HEK293 (cell line): ENCODE measurements at regions not wholly inside any gene's neighbourhood (a gene's known extent, or its start where the extent isn't known, plus 50 kb on each side); places are given as distances from the start of the nearest gene placed in this dataset.

Experiments used
- CTCF ChIA-PET: fragments of 350-600 bp; formaldehyde crosslinking; extraction: SDS; loops from one replicate; lab custom pipeline; 2021; ENCODE audit warnings: antibody characterized with exemption; lab: Yijun Ruan, JAX
- POLR2A ChIA-PET: fragments of 300-600 bp; formaldehyde crosslinking; extraction: SDS; loops from one replicate; lab custom pipeline; 2020; ENCODE audit warnings: antibody characterized with exemption, inconsistent platforms; lab: Yijun Ruan, JAX
- H3K27ac ChIP-seq: fragments of 200-500 bp; sonication (Bioruptor generic); 2 replicates; pipeline ENCODE4 v1.5.1; 2014; ENCODE audit warnings: low read depth, low read length, control low read depth, inconsistent platforms; ENCODE audit errors: extremely low read depth
- H3K36me3 ChIP-seq, 2 experiments: fragments of 200-500 bp in 1 of 2; sonication (Bioruptor generic) in 1 of 2; 1 replicate in 1 of 2; 2 replicates in 1 of 2; pipeline ENCODE4 v1.5.1; 2014 to 2017; ENCODE audit warnings: inconsistent platforms in 2 of 2, low read length in 2 of 2; ENCODE audit not compliant: control insufficient read depth in 2 of 2, insufficient read depth in 1 of 2
- H3K4me1 ChIP-seq: fragments of 200-500 bp; sonication (Bioruptor generic); 2 replicates; pipeline ENCODE4 v1.5.1; 2014; ENCODE audit warnings: mild to moderate bottlenecking, low read length, inconsistent platforms; ENCODE audit not compliant: control insufficient read depth, insufficient read depth
- H3K4me3 ChIP-seq: 2 replicates; pipeline ENCODE4 v1.5.1; 2011; ENCODE audit warnings: low read depth, mild to moderate bottlenecking, control low read depth, low read length, moderate library complexity
- H3K9me3 ChIP-seq: fragments of 200-500 bp; sonication (Bioruptor generic); 2 replicates; pipeline ENCODE4 v1.5.1; 2014; ENCODE audit warnings: low read depth, low read length, inconsistent platforms; ENCODE audit not compliant: control insufficient read depth, insufficient read depth
- GLI4 ChIP-seq: fragments of 450-650 bp; formaldehyde crosslinking; IDR thresholded peaks from 2 replicates; pipeline ENCODE4 v1.5.1; 2016; ENCODE audit warnings: missing biosample characterization, missing genetic modification characterization
- OVOL3 ChIP-seq: fragments of 450-650 bp; formaldehyde crosslinking; IDR thresholded peaks from 2 replicates; pipeline ENCODE4 v1.5.1; 2016; ENCODE audit warnings: missing biosample characterization, missing genetic modification characterization
- REPIN1 ChIP-seq: fragments of 450-650 bp; formaldehyde crosslinking; IDR thresholded peaks from 2 replicates; pipeline ENCODE4 v1.5.1; 2017; ENCODE audit warnings: missing biosample characterization, missing genetic modification characterization, low read depth
- SCRT1 ChIP-seq: fragments of 450-650 bp; formaldehyde crosslinking; IDR thresholded peaks from 2 replicates; pipeline ENCODE4 v1.5.1; 2016; ENCODE audit warnings: missing biosample characterization, missing genetic modification characterization, borderline replicate concordance
- SP3 ChIP-seq: fragments of 450-650 bp; formaldehyde crosslinking; IDR thresholded peaks from 2 replicates; pipeline ENCODE4 v1.5.1; 2016; ENCODE audit warnings: missing biosample characterization, missing genetic modification characterization
- YY1 ChIP-seq: fragments of 450-650 bp; formaldehyde crosslinking; IDR thresholded peaks from 2 replicates; pipeline ENCODE4 v1.5.1; 2018; ENCODE audit warnings: missing biosample characterization, missing genetic modification characterization
- YY2 ChIP-seq: fragments of 450-650 bp; formaldehyde crosslinking; IDR thresholded peaks from 2 replicates; pipeline ENCODE4 v1.5.1; 2016; ENCODE audit warnings: missing biosample characterization, missing genetic modification characterization
- ZBTB6 ChIP-seq: fragments of 450-650 bp; formaldehyde crosslinking; IDR thresholded peaks from 2 replicates; pipeline ENCODE4 v1.5.1; 2017; ENCODE audit warnings: missing biosample characterization, missing genetic modification characterization
- ZFP41 ChIP-seq: fragments of 450-650 bp; formaldehyde crosslinking; IDR thresholded peaks from 2 replicates; pipeline ENCODE4 v1.5.1; 2016; ENCODE audit warnings: missing biosample characterization, missing genetic modification characterization, borderline replicate concordance
- ZNF155 ChIP-seq: fragments of 450-650 bp; formaldehyde crosslinking; IDR thresholded peaks from 2 replicates; pipeline ENCODE4 v1.5.1; 2016; ENCODE audit warnings: missing biosample characterization, missing genetic modification characterization
- ZNF157 ChIP-seq: fragments of 450-650 bp; formaldehyde crosslinking; IDR thresholded peaks from 2 replicates; pipeline ENCODE4 v1.5.1; 2016; ENCODE audit warnings: missing biosample characterization, missing genetic modification characterization
- ZNF174 ChIP-seq: fragments of 450-650 bp; formaldehyde crosslinking; IDR thresholded peaks from 2 replicates; pipeline ENCODE4 v1.5.0; 2017; ENCODE audit warnings: missing biosample characterization, mild to moderate bottlenecking, missing genetic modification characterization
- ZNF302 ChIP-seq: fragments of 450-650 bp; formaldehyde crosslinking; IDR thresholded peaks from 2 replicates; pipeline ENCODE4 v1.5.1; 2016; ENCODE audit warnings: missing biosample characterization, missing genetic modification characterization, low read depth
- ZNF324 ChIP-seq: fragments of 450-650 bp; formaldehyde crosslinking; IDR thresholded peaks from 2 replicates; pipeline ENCODE4 v1.5.1; 2016; ENCODE audit warnings: missing biosample characterization, missing genetic modification characterization
- ZNF366 ChIP-seq: fragments of 450-650 bp; formaldehyde crosslinking; conservative IDR thresholded peaks from 2 replicates; pipeline ENCODE4 v1.5.1; 2016; ENCODE audit warnings: missing biosample characterization, missing genetic modification characterization
- ZNF510 ChIP-seq: fragments of 450-650 bp; formaldehyde crosslinking; IDR thresholded peaks from 2 replicates; pipeline ENCODE4 v1.5.1; 2018; ENCODE audit warnings: mild to moderate bottlenecking, missing genetic modification characterization, missing biosample characterization; ENCODE audit not compliant: insufficient replicate concordance
- ZNF624 ChIP-seq: fragments of 450-650 bp; formaldehyde crosslinking; IDR thresholded peaks from 2 replicates; pipeline ENCODE4 v1.5.1; 2017; ENCODE audit warnings: missing biosample characterization, missing genetic modification characterization
- ZNF664 ChIP-seq: fragments of 450-650 bp; formaldehyde crosslinking; IDR thresholded peaks from 2 replicates; pipeline ENCODE4 v1.5.1; 2016; ENCODE audit warnings: missing biosample characterization, missing genetic modification characterization
- ZNF777 ChIP-seq: fragments of 450-650 bp; formaldehyde crosslinking; IDR thresholded peaks from 2 replicates; pipeline ENCODE4 v1.5.1; 2017; ENCODE audit warnings: missing biosample characterization, missing genetic modification characterization, borderline replicate concordance
- ZNF837 ChIP-seq: fragments of 450-650 bp; formaldehyde crosslinking; IDR thresholded peaks from 2 replicates; pipeline ENCODE4 v1.5.1; 2016; ENCODE audit warnings: missing biosample characterization, missing genetic modification characterization
- ZNF843 ChIP-seq: fragments of 450-650 bp; formaldehyde crosslinking; IDR thresholded peaks from 2 replicates; pipeline ENCODE4 v1.5.1; 2016; ENCODE audit warnings: missing biosample characterization, missing genetic modification characterization
- ZXDB ChIP-seq: fragments of 450-650 bp; formaldehyde crosslinking; IDR thresholded peaks from 2 replicates; pipeline ENCODE4 v1.5.1; 2016; ENCODE audit warnings: missing biosample characterization, missing genetic modification characterization
- TF ChIP-seq, protein P1 (sequence below): fragments of 450-650 bp; formaldehyde crosslinking; IDR thresholded peaks from 2 replicates; pipeline ENCODE4 v1.5.1; 2016; ENCODE audit warnings: missing biosample characterization, missing genetic modification characterization, borderline replicate concordance
- TF ChIP-seq, protein P2 (sequence below): fragments of 450-650 bp; formaldehyde crosslinking; optimal IDR thresholded peaks from 2 replicates; pipeline ENCODE3; 2016; ENCODE audit warnings: missing biosample characterization, mild to moderate bottlenecking, missing genetic modification characterization
- TF ChIP-seq, protein P3 (sequence below): fragments of 450-650 bp; formaldehyde crosslinking; IDR thresholded peaks from 2 replicates; pipeline ENCODE4 v1.5.1; 2016; ENCODE audit warnings: missing biosample characterization, missing genetic modification characterization

GRCh38 chr13:84207509-84207908 is 325.2 kb upstream of the SLITRK1 start:
- TF ChIP-seq ZNF843 (tag by site-specific recombination) = no peak
- no peak for TF ChIP-seq GLI4 (tag by site-specific recombination)
- TF ChIP-seq ZXDB (tag by site-specific recombination) = no peak
- TF ChIP-seq ZNF777 (tag by site-specific recombination) = no peak
- no peak for TF ChIP-seq ZNF302 (tag by site-specific recombination)
- TF ChIP-seq ZNF157 (tag by site-specific recombination) = no peak
- no peak for TF ChIP-seq ZNF155
- TF ChIP-seq REPIN1 (tag by site-specific recombination) = no peak
- TF ChIP-seq ZNF624 (tag by site-specific recombination) = no peak
- TF ChIP-seq YY2 (tag by site-specific recombination) = no peak
- no peak for TF ChIP-seq OVOL3 (tag by site-specific recombination)
- TF ChIP-seq SCRT1 (tag by site-specific recombination) = no peak
- TF ChIP-seq ZNF324 (tag by site-specific recombination) = no peak
- no peak for TF ChIP-seq ZNF174 (tag by site-specific recombination)
- TF ChIP-seq ZFP41 (tag by site-specific recombination) = no peak
- TF ChIP-seq, protein P1, sequence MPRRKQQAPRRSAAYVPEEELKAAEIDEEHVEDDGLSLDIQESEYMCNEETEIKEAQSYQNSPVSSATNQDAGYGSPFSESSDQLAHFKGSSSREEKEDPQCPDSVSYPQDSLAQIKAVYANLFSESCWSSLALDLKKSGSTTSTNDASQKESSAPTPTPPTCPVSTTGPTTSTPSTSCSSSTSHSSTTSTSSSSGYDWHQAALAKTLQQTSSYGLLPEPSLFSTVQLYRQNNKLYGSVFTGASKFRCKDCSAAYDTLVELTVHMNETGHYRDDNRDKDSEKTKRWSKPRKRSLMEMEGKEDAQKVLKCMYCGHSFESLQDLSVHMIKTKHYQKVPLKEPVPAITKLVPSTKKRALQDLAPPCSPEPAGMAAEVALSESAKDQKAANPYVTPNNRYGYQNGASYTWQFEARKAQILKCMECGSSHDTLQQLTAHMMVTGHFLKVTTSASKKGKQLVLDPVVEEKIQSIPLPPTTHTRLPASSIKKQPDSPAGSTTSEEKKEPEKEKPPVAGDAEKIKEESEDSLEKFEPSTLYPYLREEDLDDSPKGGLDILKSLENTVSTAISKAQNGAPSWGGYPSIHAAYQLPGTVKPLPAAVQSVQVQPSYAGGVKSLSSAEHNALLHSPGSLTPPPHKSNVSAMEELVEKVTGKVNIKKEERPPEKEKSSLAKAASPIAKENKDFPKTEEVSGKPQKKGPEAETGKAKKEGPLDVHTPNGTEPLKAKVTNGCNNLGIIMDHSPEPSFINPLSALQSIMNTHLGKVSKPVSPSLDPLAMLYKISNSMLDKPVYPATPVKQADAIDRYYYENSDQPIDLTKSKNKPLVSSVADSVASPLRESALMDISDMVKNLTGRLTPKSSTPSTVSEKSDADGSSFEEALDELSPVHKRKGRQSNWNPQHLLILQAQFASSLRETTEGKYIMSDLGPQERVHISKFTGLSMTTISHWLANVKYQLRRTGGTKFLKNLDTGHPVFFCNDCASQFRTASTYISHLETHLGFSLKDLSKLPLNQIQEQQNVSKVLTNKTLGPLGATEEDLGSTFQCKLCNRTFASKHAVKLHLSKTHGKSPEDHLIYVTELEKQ = no peak
- TF ChIP-seq ZNF837 = no peak
- TF ChIP-seq ZNF510 (tag by site-specific recombination) = no peak
- no peak for TF ChIP-seq SP3
- no peaks in the 10 kb centered on the region for H3K4me1 ChIP-seq
- POLR2A ChIA-PET = no interaction called here
- H3K27ac ChIP-seq = no peak overlapping the region
- no peaks in the 10 kb centered on the region for H3K9me3 ChIP-seq
- H3K4me3 ChIP-seq = no peak overlapping the region
- CTCF ChIA-PET = no interaction called here
- H3K36me3 ChIP-seq = no peaks in the 10 kb centered on the region

- no peaks in the 10 kb centered on the region for H3K9me3 ChIP-seq
- POLR2A ChIA-PET = no interaction called here
Measured at GRCh38 chr13:84200971-84201370, 318.7 kb upstream of the SLITRK1 start.

More at GRCh38 chr13:84200971-84201370, 318.7 kb upstream of the SLITRK1 start:
- H3K4me1 ChIP-seq = no peaks in the 10 kb centered on the region
- TF ChIP-seq, protein P2, sequence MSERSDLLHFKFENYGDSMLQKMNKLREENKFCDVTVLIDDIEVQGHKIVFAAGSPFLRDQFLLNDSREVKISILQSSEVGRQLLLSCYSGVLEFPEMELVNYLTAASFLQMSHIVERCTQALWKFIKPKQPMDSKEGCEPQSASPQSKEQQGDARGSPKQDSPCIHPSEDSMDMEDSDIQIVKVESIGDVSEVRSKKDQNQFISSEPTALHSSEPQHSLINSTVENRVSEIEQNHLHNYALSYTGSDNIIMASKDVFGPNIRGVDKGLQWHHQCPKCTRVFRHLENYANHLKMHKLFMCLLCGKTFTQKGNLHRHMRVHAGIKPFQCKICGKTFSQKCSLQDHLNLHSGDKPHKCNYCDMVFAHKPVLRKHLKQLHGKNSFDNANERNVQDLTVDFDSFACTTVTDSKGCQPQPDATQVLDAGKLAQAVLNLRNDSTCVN (tag by site-specific recombination) = no peak
- TF ChIP-seq, protein P3, sequence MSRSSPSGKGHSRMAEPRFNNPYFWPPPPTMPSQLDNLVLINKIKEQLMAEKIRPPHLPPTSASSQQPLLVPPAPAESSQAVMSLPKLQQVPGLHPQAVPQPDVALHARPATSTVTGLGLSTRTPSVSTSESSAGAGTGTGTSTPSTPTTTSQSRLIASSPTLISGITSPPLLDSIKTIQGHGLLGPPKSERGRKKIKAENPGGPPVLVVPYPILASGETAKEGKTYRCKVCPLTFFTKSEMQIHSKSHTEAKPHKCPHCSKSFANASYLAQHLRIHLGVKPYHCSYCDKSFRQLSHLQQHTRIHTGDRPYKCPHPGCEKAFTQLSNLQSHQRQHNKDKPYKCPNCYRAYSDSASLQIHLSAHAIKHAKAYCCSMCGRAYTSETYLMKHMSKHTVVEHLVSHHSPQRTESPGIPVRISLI (tag by site-specific recombination) = no peak
- TF ChIP-seq ZNF664 (tag by site-specific recombination) = no peak
- TF ChIP-seq ZNF366 (tag by site-specific recombination) = no peak
- no peak for TF ChIP-seq ZBTB6 (tag by site-specific recombination)
- TF ChIP-seq YY1 = no peak
- TF ChIP-seq, all 188 proteins: peak for 0
- H3K36me3 ChIP-seq = no peaks in the 10 kb centered on the region
- H3K4me3 ChIP-seq = no peak overlapping the region
- CTCF ChIA-PET = no interaction called here
- no peak overlapping the region for H3K27ac ChIP-seq
